HCT116 (cell line): ENCODE measurements at regions not wholly inside any gene's neighbourhood (a gene's known extent, or its start where the extent isn't known, plus 50 kb on each side); places are given as distances from the start of the nearest gene placed in this dataset.

ENCODE experiments used
- ATAC-seq: fragments of 200-7000 bp; cut with Tn5 transposase; 2 replicates; pipeline ENCODE4 v1.9.1; 2020; ENCODE audit warnings: mild to moderate bottlenecking, moderate library complexity
- BruUV-seq: library from RNA; stranded (reverse); fragments of 400-500 nt; replicated peaks from 2 replicates; lab custom pipeline; 2021; lab: Mats Ljungman, UMichigan
- CTCF ChIA-PET: fragments of 300-600 bp; sonication (Branson Sonifier 250); formaldehyde crosslinking; loops from one replicate; lab custom pipeline; 2021; ENCODE audit warnings: antibody characterized with exemption; lab: Charles Lee
- POLR2A ChIA-PET: fragments of 300-600, 350-600 bp; sonication (Branson Sonifier 250); formaldehyde crosslinking; loops from one replicate; lab custom pipeline; 2021; ENCODE audit warnings: antibody characterized with exemption; lab: Charles Lee
- RAD21 ChIA-PET, 2 experiments: fragments of 300-600 bp; sonication (Branson Sonifier 250); formaldehyde crosslinking; loops; one replicate each; lab custom pipeline; 2023; ENCODE audit warnings: low total read pairs in 2 of 2; ENCODE audit not compliant: uncharacterized antibody in 2 of 2, unreplicated experiment in 2 of 2, low non-redundant PET in 1 of 2; lab: Charles Lee
- DNase-seq: peaks from one replicate; pipeline ENCODE4 v3.0.0-alpha.2; 2010; ENCODE audit warnings: low read depth, low spot score
- H2AFZ ChIP-seq: fragments of 200-600 bp; shearing (Covaris generic), sonication (generic); 2 replicates; pipeline ENCODE4 v1.6.1; 2017; ENCODE audit warnings: low read depth, mixed run types, mixed read lengths, antibody characterized with exemption, low read length; ENCODE audit not compliant: poor library complexity, severe bottlenecking
- H3K27ac ChIP-seq: 2 replicates; pipeline ENCODE4 v1.5.1; 2012; ENCODE audit warnings: low read depth, low read length
- H3K27me3 ChIP-seq: fragments of 200-600 bp; sonication (generic); 2 replicates; pipeline ENCODE4 v1.6.1; 2016; ENCODE audit warnings: mixed run types, low read length, mixed read lengths; ENCODE audit not compliant: insufficient read depth
- H3K36me3 ChIP-seq, 2 experiments: fragments of 200-500 bp in 1 of 2; fragments of 200-600 bp in 1 of 2; sonication (Bioruptor generic) in 1 of 2; sonication (generic) in 1 of 2; 2 replicates each; pipeline versions ENCODE4 v1.5.1 to v1.6.1; 2014 to 2016; ENCODE audit warnings: low read length in 2 of 2, inconsistent platforms in 1 of 2, mixed read lengths in 1 of 2, mixed run types in 1 of 2; ENCODE audit not compliant: insufficient read depth in 2 of 2, control insufficient read depth in 1 of 2
- H3K4me1 ChIP-seq, 2 experiments: fragments of 200-600 bp in 1 of 2; sonication (generic) in 1 of 2; 2 replicates each; pipeline versions ENCODE4 v1.5.1 to v1.6.1; 2012 to 2017; ENCODE audit warnings: low read length in 2 of 2, inconsistent platforms in 1 of 2, mild to moderate bottlenecking in 1 of 2, mixed read lengths in 1 of 2, mixed run types in 1 of 2, moderate library complexity in 1 of 2; ENCODE audit not compliant: insufficient read depth in 2 of 2, control insufficient read depth in 1 of 2
- H3K4me2 ChIP-seq: fragments of 200-600 bp; sonication (generic); 2 replicates; pipeline ENCODE4 v1.6.1; 2017; ENCODE audit warnings: mixed run types, low read length, mixed read lengths
- H3K4me3 ChIP-seq, 2 experiments: fragments of 200-600 bp in 1 of 2; sonication (generic) in 1 of 2; replicated peaks in 1 of 2; 2 replicates each; pipeline ENCODE4 v1.5.1; 2011 to 2016; ENCODE audit warnings: low read length in 2 of 2, control low read depth in 1 of 2, low read depth in 1 of 2, mild to moderate bottlenecking in 1 of 2, mixed read lengths in 1 of 2, mixed run types in 1 of 2
- H3K79me2 ChIP-seq: fragments of 200-600 bp; sonication (generic); 2 replicates; pipeline ENCODE4 v1.6.1; 2017; ENCODE audit warnings: mild to moderate bottlenecking, mixed run types, low read length, moderate library complexity, mixed read lengths; ENCODE audit not compliant: insufficient read depth
- H3K9ac ChIP-seq: fragments of 200-600 bp; sonication (generic); 2 replicates; pipeline ENCODE4 v1.6.1; 2016; ENCODE audit warnings: low read length, mixed read lengths
- H3K9me2 ChIP-seq: fragments of 200-600 bp; sonication (generic), shearing (Covaris generic); 2 replicates; pipeline ENCODE4 v1.6.1; 2017; ENCODE audit warnings: mixed run types, mild to moderate bottlenecking, moderate library complexity; ENCODE audit not compliant: insufficient read depth
- H3K9me3 ChIP-seq, 2 experiments: fragments of 200-500 bp in 1 of 2; fragments of 200-600 bp in 1 of 2; sonication (Bioruptor generic) in 1 of 2; sonication (generic) in 1 of 2; 2 replicates each; pipeline ENCODE4 v1.6.1; 2014 to 2017; ENCODE audit warnings: low read length in 2 of 2, mixed read lengths in 2 of 2, inconsistent platforms in 1 of 2, low read depth in 1 of 2, mild to moderate bottlenecking in 1 of 2, mixed run types in 1 of 2, moderate library complexity in 1 of 2; ENCODE audit not compliant: control insufficient read depth in 1 of 2, insufficient read depth in 1 of 2
- H4K20me1 ChIP-seq: fragments of 200-600 bp; sonication (generic), shearing (Covaris generic); 2 replicates; pipeline ENCODE4 v1.6.1; 2017; ENCODE audit warnings: mixed run types, mild to moderate bottlenecking, moderate library complexity; ENCODE audit not compliant: insufficient read depth
- CEBPB ChIP-seq: IDR thresholded peaks from 2 replicates; pipeline ENCODE4 v1.6.1; 2012; ENCODE audit warnings: low read depth
- EGR1 ChIP-seq: IDR thresholded peaks from 2 replicates; pipeline ENCODE4 v1.6.1; 2012; ENCODE audit warnings: low read depth
- ELF1 ChIP-seq: IDR thresholded peaks from 2 replicates; pipeline ENCODE4 v1.6.1; 2012; ENCODE audit warnings: low read depth, borderline replicate concordance
- EZH2phosphoT487 ChIP-seq: fragments of 200-600 bp; IDR thresholded peaks from 2 replicates; pipeline ENCODE4 v1.6.1; 2018; ENCODE audit warnings: antibody characterized with exemption, borderline replicate concordance
- FOSL1 ChIP-seq: IDR thresholded peaks from 2 replicates; pipeline ENCODE4 v1.6.1; 2012; ENCODE audit warnings: low read depth
- POLR2AphosphoS5 ChIP-seq: IDR thresholded peaks from 2 replicates; pipeline ENCODE4 v1.6.1; 2011; ENCODE audit warnings: mild to moderate bottlenecking, low read depth, low read length, moderate library complexity
- REST ChIP-seq: IDR thresholded peaks from 2 replicates; pipeline ENCODE4 v1.6.1; 2012; ENCODE audit warnings: low read depth
- SRF ChIP-seq: IDR thresholded peaks from 2 replicates; pipeline ENCODE4 v1.6.1; 2012; ENCODE audit warnings: low read depth
- YY1 ChIP-seq: IDR thresholded peaks from 2 replicates; pipeline ENCODE4 v1.6.1; 2011; ENCODE audit warnings: low read length, low read depth, moderate library complexity, mild to moderate bottlenecking; ENCODE audit not compliant: insufficient replicate concordance; ENCODE audit errors: extremely low read depth
- ZBTB33 ChIP-seq: IDR thresholded peaks from 2 replicates; pipeline ENCODE4 v1.6.1; 2011; ENCODE audit warnings: mild to moderate bottlenecking, low read length, moderate library complexity; ENCODE audit not compliant: insufficient replicate concordance; ENCODE audit errors: extremely low read depth
- intact Hi-C: fragments of 100-400 bp; cut with micrococcal nuclease; formaldehyde crosslinking; loops from 2 replicates; pipeline ENCODE4 v1.10.0; 2022

GRCh38 chr1:212213784-212214183, 71.4 kb upstream of the PPP2R5A start (continued):
- no peak for TF ChIP-seq YY1

- POLR2A ChIA-PET = no interaction called here
- no TSS peak for BruUV-seq
- Histone ChIP-seq H3K9me3 (no peaks in the 10 kb centered on the region), H3K27ac (no peak overlapping the region), H3K4me2 (no peak overlapping the region), H3K9me2 (no peaks in the 10 kb centered on the region), H2AFZ (no peak overlapping the region), H3K79me2 (no peaks in the 10 kb centered on the region), H3K27me3 (no peaks in the 10 kb centered on the region), H3K4me3 (no peak overlapping the region), H3K4me1 (no peaks in the 10 kb centered on the region), H4K20me1 (no peaks in the 10 kb centered on the region), H3K9ac (no peak overlapping the region), H3K36me3 (no peaks in the 10 kb centered on the region)
- intact Hi-C loops = no loop called here
- RAD21 ChIA-PET = no interaction called here
- DNase-seq = no peak
- ATAC-seq = no peak
- CTCF ChIA-PET = no interaction called here
- TF ChIP-seq ELF1 = no peak
- TF ChIP-seq FOSL1 = no peak
- no peak for TF ChIP-seq EGR1
- no peak for TF ChIP-seq POLR2AphosphoS5
- no peak for TF ChIP-seq EZH2phosphoT487
- no peak for TF ChIP-seq REST
- TF ChIP-seq YY1 = no peak
- no peak for TF ChIP-seq CEBPB
- no peak for TF ChIP-seq ZBTB33
- no peak for TF ChIP-seq SRF
Measured at GRCh38 chr1:212214325-212214724, 70.9 kb upstream of the PPP2R5A start.
